MCF 10A (cell line): ENCODE measurements at regions not wholly inside any gene's neighbourhood (a gene's known extent, or its start where the extent isn't known, plus 50 kb on each side); places are given as distances from the start of the nearest gene placed in this dataset.

Experiments used
- BruUV-seq: library from RNA; stranded (reverse); fragments of 400-500 nt; replicated peaks from 2 replicates; lab custom pipeline; 2021; lab: Mats Ljungman, UMichigan
- CTCF ChIA-PET: fragments of 300-600 bp; sonication (Branson Sonifier 250); formaldehyde crosslinking; extraction: SDS; loops from one replicate; lab custom pipeline; 2021; ENCODE audit warnings: antibody characterized with exemption, inconsistent platforms; lab: Yijun Ruan, JAX
- POLR2A ChIA-PET: fragments of 300-600, 350-650 bp; sonication (Branson Sonifier 250); formaldehyde crosslinking; extraction: SDS; loops from one replicate; lab custom pipeline; 2020; ENCODE audit warnings: antibody characterized with exemption, inconsistent platforms; lab: Yijun Ruan, JAX
- DNase-seq: peaks from one replicate; pipeline ENCODE4 v3.0.0-alpha.2; 2018; ENCODE audit not compliant: unreplicated experiment
- H3K27ac Mint-ChIP-seq: one replicate; pipeline ENCODE4 v1.8.0; 2022; ENCODE audit warnings: mild to moderate bottlenecking, low read depth, mixed read lengths; ENCODE audit not compliant: unreplicated experiment
- H3K27me3 Mint-ChIP-seq: one replicate; pipeline ENCODE4 v1.8.0; 2022; ENCODE audit warnings: mixed read lengths; ENCODE audit not compliant: insufficient read depth, unreplicated experiment
- H3K36me3 Mint-ChIP-seq: one replicate; pipeline ENCODE4 v1.8.0; 2022; ENCODE audit warnings: mild to moderate bottlenecking, moderate library complexity, mixed read lengths; ENCODE audit not compliant: insufficient read depth, unreplicated experiment
- H3K4me1 Mint-ChIP-seq: one replicate; pipeline ENCODE4 v1.8.0; 2022; ENCODE audit warnings: mixed read lengths; ENCODE audit not compliant: insufficient read depth, unreplicated experiment
- H3K4me3 Mint-ChIP-seq: one replicate; pipeline ENCODE4 v1.8.0; 2022; ENCODE audit warnings: mild to moderate bottlenecking, moderate library complexity, mixed read lengths; ENCODE audit not compliant: unreplicated experiment
- H3K9me3 Mint-ChIP-seq: one replicate; pipeline ENCODE4 v1.8.0; 2022; ENCODE audit warnings: mixed read lengths; ENCODE audit not compliant: unreplicated experiment
- intact Hi-C: fragments of 100-400 bp; cut with micrococcal nuclease; formaldehyde crosslinking; loops from 2 replicates; pipeline ENCODE4 v1.14.1; 2022
- TF ChIP-seq, protein P1 (sequence below): fragments of 200-600 bp; IDR thresholded peaks from one replicate; pipeline ENCODE4 v1.8.0; 2022; ENCODE audit warnings: antibody characterized with exemption, mild to moderate bottlenecking; ENCODE audit not compliant: unreplicated experiment

DNA sequence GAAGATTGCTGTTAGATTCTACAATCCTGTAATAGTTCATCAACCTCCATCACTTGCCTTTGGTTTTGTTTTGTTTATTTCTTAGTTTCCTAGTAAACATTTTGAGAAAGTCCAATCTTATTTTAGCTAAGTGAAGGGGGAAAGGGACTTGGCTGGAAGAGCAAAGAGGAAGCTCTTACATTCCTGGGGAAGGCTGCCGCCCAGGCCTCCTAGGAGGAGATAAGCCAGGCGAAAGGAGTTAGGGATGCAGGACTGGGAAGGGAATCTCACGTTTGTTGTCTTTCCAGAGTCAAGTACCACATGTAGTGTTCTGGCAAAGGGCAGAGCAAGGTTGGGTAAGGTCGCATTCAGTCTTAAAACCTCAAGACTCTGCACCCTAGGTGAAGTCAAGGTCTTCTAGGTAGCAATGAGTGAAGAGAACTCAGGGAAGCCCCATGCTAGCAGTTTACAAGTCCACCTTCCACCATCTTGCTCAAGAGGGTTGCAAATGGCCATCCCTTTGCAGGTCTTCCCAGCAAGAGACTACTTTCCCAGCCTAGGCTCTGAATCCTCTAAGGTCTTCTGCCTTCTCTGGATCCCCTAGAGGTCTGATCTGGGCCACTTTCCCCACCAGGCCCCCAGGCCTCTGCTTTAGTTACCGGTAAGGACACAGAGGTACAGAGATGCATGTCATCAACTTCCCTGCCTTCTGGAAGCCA lies 320.7 kb downstream of the CYP26B1 start:
- POLR2A ChIA-PET, result no interaction called here
- H3K4me1 Mint-ChIP-seq, result peaks cover 10% of the 10 kb centered on the region
- H3K27me3 Mint-ChIP-seq, result peaks cover 17% of the 10 kb centered on the region
- CTCF ChIA-PET, result interaction anchor here (0.6 to 1.7 kb wide), 3 partner anchors 8 to 311 kb away, joined by 3 to 5 read pairs (median 3); no protein-coding TSS in a partner anchor
- no peaks in the 10 kb centered on the region for H3K9me3 Mint-ChIP-seq
- H3K36me3 Mint-ChIP-seq, result no peaks in the 10 kb centered on the region
- no TSS peak for BruUV-seq
- TF ChIP-seq, protein P1, sequence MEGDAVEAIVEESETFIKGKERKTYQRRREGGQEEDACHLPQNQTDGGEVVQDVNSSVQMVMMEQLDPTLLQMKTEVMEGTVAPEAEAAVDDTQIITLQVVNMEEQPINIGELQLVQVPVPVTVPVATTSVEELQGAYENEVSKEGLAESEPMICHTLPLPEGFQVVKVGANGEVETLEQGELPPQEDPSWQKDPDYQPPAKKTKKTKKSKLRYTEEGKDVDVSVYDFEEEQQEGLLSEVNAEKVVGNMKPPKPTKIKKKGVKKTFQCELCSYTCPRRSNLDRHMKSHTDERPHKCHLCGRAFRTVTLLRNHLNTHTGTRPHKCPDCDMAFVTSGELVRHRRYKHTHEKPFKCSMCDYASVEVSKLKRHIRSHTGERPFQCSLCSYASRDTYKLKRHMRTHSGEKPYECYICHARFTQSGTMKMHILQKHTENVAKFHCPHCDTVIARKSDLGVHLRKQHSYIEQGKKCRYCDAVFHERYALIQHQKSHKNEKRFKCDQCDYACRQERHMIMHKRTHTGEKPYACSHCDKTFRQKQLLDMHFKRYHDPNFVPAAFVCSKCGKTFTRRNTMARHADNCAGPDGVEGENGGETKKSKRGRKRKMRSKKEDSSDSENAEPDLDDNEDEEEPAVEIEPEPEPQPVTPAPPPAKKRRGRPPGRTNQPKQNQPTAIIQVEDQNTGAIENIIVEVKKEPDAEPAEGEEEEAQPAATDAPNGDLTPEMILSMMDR, result no peak
- intact Hi-C loops, result no loop called here
- DNase-seq, result no peak
- no peak overlapping the region for H3K27ac Mint-ChIP-seq
- no peak overlapping the region for H3K4me3 Mint-ChIP-seq

DNA sequence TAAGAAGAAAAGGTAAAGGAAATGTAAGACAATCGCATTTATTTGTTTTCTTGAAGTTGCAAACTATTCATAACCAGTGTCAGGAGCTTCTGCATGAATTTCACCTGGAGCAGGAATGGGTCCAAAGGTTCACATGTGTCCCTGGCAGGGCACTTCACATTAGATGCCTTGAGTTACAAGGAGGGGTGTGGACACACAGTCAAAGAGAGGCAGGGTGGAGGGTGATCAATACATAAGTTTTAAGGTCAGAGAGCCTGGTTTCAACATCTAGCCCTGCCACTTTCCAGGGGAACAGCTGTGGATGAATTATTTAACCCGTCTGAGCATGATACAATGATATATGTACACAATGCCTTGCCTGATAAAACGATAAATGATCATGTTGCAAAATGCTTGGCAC lies 321.4 kb downstream of the CYP26B1 start:
- CTCF ChIA-PET, result interaction anchor here (0.6 to 1.7 kb wide), 4 partner anchors 8 to 311 kb away, joined by 3 to 5 read pairs (median 4); no protein-coding TSS in a partner anchor

DNA sequence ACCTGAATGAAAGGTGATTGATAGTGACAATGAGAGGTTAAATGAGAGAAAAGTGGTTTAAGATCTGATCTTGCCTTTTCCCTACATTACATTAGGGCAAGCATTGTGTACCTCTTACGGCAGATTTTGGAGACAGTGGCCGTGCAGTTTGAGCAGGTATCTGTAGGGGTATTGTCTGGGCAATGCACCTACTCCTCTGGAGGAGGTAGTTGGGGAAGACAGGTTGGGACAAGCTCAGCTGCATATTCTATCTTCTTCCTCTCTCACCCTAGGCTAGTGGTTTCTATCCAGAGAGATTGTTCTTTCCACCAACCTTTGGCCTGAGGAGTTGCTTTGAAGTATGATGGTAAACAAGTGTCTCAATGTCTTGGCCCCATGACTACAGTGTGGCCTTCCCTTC lies 323.2 kb downstream of the CYP26B1 start:
- no peaks in the 10 kb centered on the region for H3K36me3 Mint-ChIP-seq
- DNase-seq, result peak; percentile 22
- no TSS peak for BruUV-seq
- TF ChIP-seq, protein P1, result no peak
- H3K4me3 Mint-ChIP-seq, result no peak overlapping the region
- ChIA-PET POLR2A (interaction anchor here (0.7 to 1.0 kb wide), 2 partner anchors 50 to 65 kb away, joined by 3 read pairs; no protein-coding TSS in a partner anchor), CTCF (no interaction called here)
- H3K27ac Mint-ChIP-seq, result no peak overlapping the region
- no peaks in the 10 kb centered on the region for H3K9me3 Mint-ChIP-seq
- H3K27me3 Mint-ChIP-seq, result peaks cover 23% of the 10 kb centered on the region
- peaks cover 10% of the 10 kb centered on the region for H3K4me1 Mint-ChIP-seq
- intact Hi-C loops, result no loop called here

More for the DNA sequence above, 321.4 kb downstream of the CYP26B1 start:
- peaks cover 10% of the 10 kb centered on the region for H3K4me1 Mint-ChIP-seq
- H3K27me3 Mint-ChIP-seq, result peaks cover 23% of the 10 kb centered on the region
- POLR2A ChIA-PET, result no interaction called here
- no peak overlapping the region for H3K27ac Mint-ChIP-seq
- no peaks in the 10 kb centered on the region for H3K36me3 Mint-ChIP-seq
- TF ChIP-seq, protein P1, result no peak
- intact Hi-C loops, result no loop called here
- no peak for DNase-seq
- no TSS peak for BruUV-seq
- H3K4me3 Mint-ChIP-seq, result no peak overlapping the region
- no peaks in the 10 kb centered on the region for H3K9me3 Mint-ChIP-seq

DNA sequence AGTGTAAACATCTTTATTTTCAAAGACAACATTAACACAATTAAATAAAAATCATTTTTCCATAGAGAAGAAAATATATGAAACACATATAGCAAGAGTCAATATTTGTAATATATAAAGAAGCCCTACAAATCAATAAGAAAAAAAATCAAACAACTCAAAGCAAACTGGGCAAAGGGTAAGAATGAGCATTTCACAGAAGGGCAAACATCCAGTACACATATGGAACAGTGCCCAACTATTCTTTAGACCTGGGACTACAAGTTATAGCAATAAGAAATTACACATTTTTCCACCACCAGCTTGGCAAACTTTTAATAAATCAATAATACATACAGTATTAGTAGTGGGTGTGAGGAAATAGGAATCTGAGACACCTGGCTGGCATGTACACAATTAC lies 324.1 kb downstream of the CYP26B1 start:
- CTCF ChIA-PET, result interaction anchor here (0.6 kb wide), 1 partner anchor 1151 kb away, joined by 3 read pairs; no protein-coding TSS in a partner anchor
- no TSS peak for BruUV-seq
- TF ChIP-seq, protein P1, result no peak
- Mint-ChIP-seq H3K4me3 (no peak overlapping the region), H3K27ac (no peak overlapping the region), H3K36me3 (no peaks in the 10 kb centered on the region), H3K9me3 (no peaks in the 10 kb centered on the region), H3K27me3 (peaks cover 23% of the 10 kb centered on the region), H3K4me1 (peaks cover 10% of the 10 kb centered on the region)
- no peak for DNase-seq
- POLR2A ChIA-PET, result no interaction called here
- intact Hi-C loops, result no loop called here
